SH-SY5Y (cell line): ENCODE measurements at regions not wholly inside any gene's neighbourhood (a gene's known extent, or its start where the extent isn't known, plus 50 kb on each side); places are given as distances from the start of the nearest gene placed in this dataset.

Experiments used
- GATA2 ChIP-seq: IDR thresholded peaks from 2 replicates; pipeline ENCODE4 v1.6.1; 2011; ENCODE audit warnings: mild to moderate bottlenecking, low read depth, low read length
- GATA3 ChIP-seq: IDR thresholded peaks from 2 replicates; pipeline ENCODE4 v1.6.1; 2011; ENCODE audit warnings: low read depth, mild to moderate bottlenecking, low read length, moderate library complexity

DNA sequence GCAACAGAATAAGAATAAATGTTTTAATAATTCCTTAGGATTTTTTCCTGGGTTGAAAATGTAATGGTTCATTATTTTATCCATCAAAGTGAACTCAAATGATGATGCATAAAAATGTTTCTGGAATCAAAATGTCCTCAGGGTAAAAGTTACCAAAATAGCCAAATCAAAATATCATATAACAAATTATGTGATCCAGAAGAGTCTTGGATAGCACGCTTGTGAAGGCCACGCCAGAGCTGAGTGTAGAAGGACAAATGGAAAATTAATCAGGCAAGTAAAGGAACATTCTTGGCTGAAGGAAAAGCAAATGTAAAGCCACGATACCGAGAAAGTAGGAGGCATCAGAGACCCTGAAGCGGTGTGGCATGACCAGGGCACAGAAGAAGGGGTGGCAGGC, 169.2 kb downstream of the CAPZA3 start:
- TF ChIP-seq GATA3 (no peak), GATA2 (no peak)
